HEK293 (cell line): ENCODE measurements at regions not wholly inside any gene's neighbourhood (a gene's known extent, or its start where the extent isn't known, plus 50 kb on each side); places are given as distances from the start of the nearest gene placed in this dataset.

Experiments used
- CTCF ChIA-PET: fragments of 350-600 bp; formaldehyde crosslinking; extraction: SDS; loops from one replicate; lab custom pipeline; 2021; ENCODE audit warnings: antibody characterized with exemption; lab: Yijun Ruan, JAX
- POLR2A ChIA-PET: fragments of 300-600 bp; formaldehyde crosslinking; extraction: SDS; loops from one replicate; lab custom pipeline; 2020; ENCODE audit warnings: antibody characterized with exemption, inconsistent platforms; lab: Yijun Ruan, JAX
- H3K27ac ChIP-seq: fragments of 200-500 bp; sonication (Bioruptor generic); 2 replicates; pipeline ENCODE4 v1.5.1; 2014; ENCODE audit warnings: low read depth, low read length, control low read depth, inconsistent platforms; ENCODE audit errors: extremely low read depth
- H3K36me3 ChIP-seq, 2 experiments: fragments of 200-500 bp in 1 of 2; sonication (Bioruptor generic) in 1 of 2; 1 replicate in 1 of 2; 2 replicates in 1 of 2; pipeline ENCODE4 v1.5.1; 2014 to 2017; ENCODE audit warnings: inconsistent platforms in 2 of 2, low read length in 2 of 2; ENCODE audit not compliant: control insufficient read depth in 2 of 2, insufficient read depth in 1 of 2
- H3K4me1 ChIP-seq: fragments of 200-500 bp; sonication (Bioruptor generic); 2 replicates; pipeline ENCODE4 v1.5.1; 2014; ENCODE audit warnings: mild to moderate bottlenecking, low read length, inconsistent platforms; ENCODE audit not compliant: control insufficient read depth, insufficient read depth
- H3K4me3 ChIP-seq: 2 replicates; pipeline ENCODE4 v1.5.1; 2011; ENCODE audit warnings: low read depth, mild to moderate bottlenecking, control low read depth, low read length, moderate library complexity
- H3K9me3 ChIP-seq: fragments of 200-500 bp; sonication (Bioruptor generic); 2 replicates; pipeline ENCODE4 v1.5.1; 2014; ENCODE audit warnings: low read depth, low read length, inconsistent platforms; ENCODE audit not compliant: control insufficient read depth, insufficient read depth
- BCL11A ChIP-seq: fragments of 450-650 bp; formaldehyde crosslinking; IDR thresholded peaks from 2 replicates; pipeline ENCODE4 v1.5.1; 2016; ENCODE audit warnings: low read depth, missing biosample characterization, missing genetic modification characterization
- HOXD13 ChIP-seq: sonication (generic); formaldehyde crosslinking; IDR thresholded peaks from 2 replicates; pipeline ENCODE4 v1.8.0; 2022; ENCODE audit warnings: missing genetic modification reagents, borderline replicate concordance
- KLF1 ChIP-seq: fragments of 450-650 bp; formaldehyde crosslinking; IDR thresholded peaks from 2 replicates; pipeline ENCODE4 v1.5.1; 2016; ENCODE audit warnings: missing biosample characterization, missing genetic modification characterization
- KLF9 ChIP-seq: fragments of 450-650 bp; formaldehyde crosslinking; IDR thresholded peaks from 2 replicates; pipeline ENCODE4 v1.5.1; 2016; ENCODE audit warnings: missing biosample characterization, missing genetic modification characterization, low read depth
- OVOL3 ChIP-seq: fragments of 450-650 bp; formaldehyde crosslinking; IDR thresholded peaks from 2 replicates; pipeline ENCODE4 v1.5.1; 2016; ENCODE audit warnings: missing biosample characterization, missing genetic modification characterization
- PRDM1 ChIP-seq: fragments of 450-650 bp; formaldehyde crosslinking; IDR thresholded peaks from 2 replicates; pipeline ENCODE4; 2016; ENCODE audit warnings: missing biosample characterization, missing genetic modification characterization
- REPIN1 ChIP-seq: fragments of 450-650 bp; formaldehyde crosslinking; IDR thresholded peaks from 2 replicates; pipeline ENCODE4 v1.5.1; 2017; ENCODE audit warnings: missing biosample characterization, missing genetic modification characterization, low read depth
- SCRT2 ChIP-seq: fragments of 450-650 bp; formaldehyde crosslinking; IDR thresholded peaks from 2 replicates; pipeline ENCODE4 v1.5.1; 2016; ENCODE audit warnings: missing biosample characterization, missing genetic modification characterization
- SETDB1 ChIP-seq: IDR thresholded peaks from one replicate; pipeline ENCODE4 v1.6.1; 2017; ENCODE audit warnings: mild to moderate bottlenecking, low read length, moderate library complexity, mixed read lengths; ENCODE audit not compliant: insufficient read length
- YY1 ChIP-seq: fragments of 450-650 bp; formaldehyde crosslinking; IDR thresholded peaks from 2 replicates; pipeline ENCODE4 v1.5.1; 2018; ENCODE audit warnings: missing biosample characterization, missing genetic modification characterization
- ZFP37 ChIP-seq: fragments of 450-650 bp; formaldehyde crosslinking; IDR thresholded peaks from 2 replicates; pipeline ENCODE4 v1.5.1; 2016; ENCODE audit warnings: missing biosample characterization, missing genetic modification characterization
- ZNF140 ChIP-seq: fragments of 450-650 bp; formaldehyde crosslinking; IDR thresholded peaks from 2 replicates; pipeline ENCODE4 v1.5.1; 2016; ENCODE audit warnings: missing biosample characterization, missing genetic modification characterization
- ZNF155 ChIP-seq: fragments of 450-650 bp; formaldehyde crosslinking; IDR thresholded peaks from 2 replicates; pipeline ENCODE4 v1.5.1; 2016; ENCODE audit warnings: missing biosample characterization, missing genetic modification characterization
- ZNF274 ChIP-seq, 2 experiments: fragments of 200-500 bp in 1 of 2; fragments of 450-650 bp in 1 of 2; sonication (Bioruptor generic) in 1 of 2; formaldehyde crosslinking in 1 of 2; IDR thresholded peaks; 2 replicates each; pipeline versions ENCODE4 v1.5.1 to v1.6.1; 2014 to 2016; ENCODE audit warnings: borderline replicate concordance in 1 of 2, inconsistent platforms in 1 of 2, low read length in 1 of 2, missing biosample characterization in 1 of 2, missing genetic modification characterization in 1 of 2
- ZNF394 ChIP-seq: fragments of 450-650 bp; formaldehyde crosslinking; IDR thresholded peaks from 2 replicates; pipeline ENCODE4 v1.5.1; 2016; ENCODE audit warnings: missing biosample characterization, missing genetic modification characterization, mild to moderate bottlenecking, moderate library complexity, borderline replicate concordance
- ZNF558 ChIP-seq: fragments of 450-650 bp; formaldehyde crosslinking; IDR thresholded peaks from 2 replicates; pipeline ENCODE4 v1.5.1; 2016; ENCODE audit warnings: missing biosample characterization, missing genetic modification characterization
- ZNF561 ChIP-seq: fragments of 450-650 bp; IDR thresholded peaks from 2 replicates; pipeline ENCODE4 v1.5.1; 2018; ENCODE audit warnings: missing biosample characterization, missing genetic modification characterization, borderline replicate concordance
- ZNF629 ChIP-seq: fragments of 450-650 bp; formaldehyde crosslinking; IDR thresholded peaks from 2 replicates; pipeline ENCODE4 v1.5.1; 2017; ENCODE audit warnings: missing biosample characterization, missing genetic modification characterization
- ZNF654 ChIP-seq: fragments of 450-650 bp; formaldehyde crosslinking; IDR thresholded peaks from 2 replicates; pipeline ENCODE4 v1.5.1; 2016; ENCODE audit warnings: low read depth, missing biosample characterization, missing genetic modification characterization
- ZNF660 ChIP-seq: fragments of 450-650 bp; IDR thresholded peaks from 2 replicates; pipeline ENCODE4 v1.5.1; 2018; ENCODE audit warnings: missing biosample characterization, mild to moderate bottlenecking, missing genetic modification characterization
- ZNF701 ChIP-seq: fragments of 450-650 bp; formaldehyde crosslinking; IDR thresholded peaks from 2 replicates; pipeline ENCODE4 v1.5.1; 2016; ENCODE audit warnings: missing biosample characterization, missing genetic modification characterization
- ZNF777 ChIP-seq: fragments of 450-650 bp; formaldehyde crosslinking; IDR thresholded peaks from 2 replicates; pipeline ENCODE4 v1.5.1; 2017; ENCODE audit warnings: missing biosample characterization, missing genetic modification characterization, borderline replicate concordance
- ZNF830 ChIP-seq: fragments of 450-650 bp; IDR thresholded peaks from 2 replicates; pipeline ENCODE4 v1.5.0; 2018; ENCODE audit warnings: missing biosample characterization, missing genetic modification characterization, low read depth, mild to moderate bottlenecking, moderate library complexity
- TF ChIP-seq, protein P1 (sequence below): fragments of 450-650 bp; formaldehyde crosslinking; IDR thresholded peaks from 2 replicates; pipeline ENCODE4 v1.5.1; 2016; ENCODE audit warnings: missing biosample characterization, missing genetic modification characterization
- TF ChIP-seq, protein P2 (sequence below): fragments of 450-650 bp; formaldehyde crosslinking; IDR thresholded peaks from 2 replicates; pipeline ENCODE4 v1.5.0; 2017; ENCODE audit warnings: missing biosample characterization, missing genetic modification characterization, borderline replicate concordance

DNA sequence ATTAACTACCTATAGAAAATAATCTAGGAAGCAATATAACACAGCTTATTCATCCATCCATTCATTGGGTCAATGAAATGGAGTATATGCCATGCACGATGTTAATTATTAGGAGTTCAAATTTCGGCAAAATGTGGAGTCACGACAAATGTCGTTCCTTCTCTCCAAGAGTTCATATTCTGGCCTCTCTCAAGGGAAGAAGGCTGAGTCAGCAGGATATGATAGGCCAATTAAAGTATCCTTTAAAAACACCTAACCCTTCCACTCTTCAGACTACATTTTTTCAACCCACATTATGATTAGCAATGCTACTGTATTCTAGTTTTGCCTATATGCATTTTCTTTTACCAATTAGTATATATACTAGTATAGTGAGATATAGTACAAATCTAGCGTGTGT, 163.1 kb downstream of the LARP7 start:
- CTCF ChIA-PET = interaction anchor here (1.2 kb wide), 2 partner anchors 35 to 139 kb away, joined by 3 read pairs; no protein-coding TSS in a partner anchor
- H3K9me3 ChIP-seq = no peaks in the 10 kb centered on the region
- POLR2A ChIA-PET = no interaction called here
- no peak overlapping the region for H3K4me3 ChIP-seq
- TF ChIP-seq BCL11A (tag by site-specific recombination) = no peak
- TF ChIP-seq OVOL3 (tag by site-specific recombination) = no peak
- TF ChIP-seq SETDB1 = no peak
- TF ChIP-seq ZFP37 = no peak
- TF ChIP-seq ZNF660 (tag by site-specific recombination) = no peak
- TF ChIP-seq, protein P1, sequence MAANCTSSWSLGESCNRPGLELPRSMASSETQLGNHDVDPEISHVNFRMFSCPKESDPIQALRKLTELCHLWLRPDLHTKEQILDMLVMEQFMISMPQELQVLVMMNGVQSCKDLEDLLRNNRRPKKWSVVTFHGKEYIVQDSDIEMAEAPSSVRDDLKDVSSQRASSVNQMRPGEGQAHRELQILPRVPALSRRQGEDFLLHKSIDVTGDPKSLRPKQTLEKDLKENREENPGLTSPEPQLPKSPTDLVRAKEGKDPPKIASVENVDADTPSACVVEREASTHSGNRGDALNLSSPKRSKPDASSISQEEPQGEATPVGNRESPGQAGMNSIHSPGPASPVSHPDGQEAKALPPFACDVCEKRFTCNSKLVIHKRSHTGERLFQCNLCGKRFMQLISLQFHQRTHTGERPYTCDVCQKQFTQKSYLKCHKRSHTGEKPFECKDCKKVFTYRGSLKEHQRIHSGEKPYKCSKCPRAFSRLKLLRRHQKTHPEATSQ (tag by site-specific recombination) = no peak
- TF ChIP-seq ZNF140 (tag by site-specific recombination) = no peak
- no peak for TF ChIP-seq ZNF394 (tag by site-specific recombination)
- TF ChIP-seq HOXD13 = no peak
- no peak for TF ChIP-seq ZNF701 (tag by site-specific recombination)
- no peak for TF ChIP-seq ZNF561 (tag by site-specific recombination)
- TF ChIP-seq, all 188 proteins: peak for 0
- Histone ChIP-seq H3K4me1 (no peaks in the 10 kb centered on the region), H3K27ac (no peak overlapping the region), H3K36me3 (no peaks in the 10 kb centered on the region)

DNA sequence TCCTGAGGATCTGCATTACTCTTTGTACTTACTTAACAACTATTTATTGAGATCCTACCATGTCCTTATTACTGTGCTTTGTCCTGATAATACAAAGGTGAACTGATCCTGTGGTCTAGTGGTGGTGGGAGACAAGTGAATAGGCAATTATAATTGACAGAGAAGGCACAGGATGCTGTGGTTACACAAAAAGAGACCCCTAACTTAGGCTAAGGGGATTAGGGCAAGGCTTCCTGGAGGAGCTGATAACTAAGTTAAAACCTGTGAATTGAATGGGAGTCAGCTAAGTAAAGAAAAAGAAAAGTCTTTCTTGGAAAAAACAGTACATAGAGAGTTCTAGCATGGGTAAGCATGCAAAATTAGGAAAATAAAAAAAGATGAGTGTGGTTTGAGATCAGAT, 164.4 kb downstream of the LARP7 start:
- TF ChIP-seq KLF9 (tag by site-specific recombination) (no peak), REPIN1 (tag by site-specific recombination) (no peak), ZNF274 (IDR thresholded peaks at IDR 0.05; ENCODE audit: low read length) (no peak), ZNF274 (tag by site-specific recombination; IDR thresholded peaks at IDR 0.05; ENCODE audit: borderline replicate concordance) (no peak), ZNF155 (tag by site-specific recombination) (no peak), ZNF830 (tag by site-specific recombination) (no peak), ZNF558 (no peak), KLF1 (tag by site-specific recombination) (no peak), YY1 (tag by site-specific recombination) (no peak), ZNF654 (tag by site-specific recombination) (no peak), SCRT2 (tag by site-specific recombination) (no peak), ZNF629 (tag by site-specific recombination) (no peak), ZNF777 (tag by site-specific recombination) (no peak), PRDM1 (tag by site-specific recombination) (no peak)
- TF ChIP-seq, protein P2, sequence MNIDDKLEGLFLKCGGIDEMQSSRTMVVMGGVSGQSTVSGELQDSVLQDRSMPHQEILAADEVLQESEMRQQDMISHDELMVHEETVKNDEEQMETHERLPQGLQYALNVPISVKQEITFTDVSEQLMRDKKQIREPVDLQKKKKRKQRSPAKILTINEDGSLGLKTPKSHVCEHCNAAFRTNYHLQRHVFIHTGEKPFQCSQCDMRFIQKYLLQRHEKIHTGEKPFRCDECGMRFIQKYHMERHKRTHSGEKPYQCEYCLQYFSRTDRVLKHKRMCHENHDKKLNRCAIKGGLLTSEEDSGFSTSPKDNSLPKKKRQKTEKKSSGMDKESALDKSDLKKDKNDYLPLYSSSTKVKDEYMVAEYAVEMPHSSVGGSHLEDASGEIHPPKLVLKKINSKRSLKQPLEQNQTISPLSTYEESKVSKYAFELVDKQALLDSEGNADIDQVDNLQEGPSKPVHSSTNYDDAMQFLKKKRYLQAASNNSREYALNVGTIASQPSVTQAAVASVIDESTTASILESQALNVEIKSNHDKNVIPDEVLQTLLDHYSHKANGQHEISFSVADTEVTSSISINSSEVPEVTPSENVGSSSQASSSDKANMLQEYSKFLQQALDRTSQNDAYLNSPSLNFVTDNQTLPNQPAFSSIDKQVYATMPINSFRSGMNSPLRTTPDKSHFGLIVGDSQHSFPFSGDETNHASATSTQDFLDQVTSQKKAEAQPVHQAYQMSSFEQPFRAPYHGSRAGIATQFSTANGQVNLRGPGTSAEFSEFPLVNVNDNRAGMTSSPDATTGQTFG (tag by site-specific recombination) = no peak
- Histone ChIP-seq H3K27ac (no peak overlapping the region), H3K4me1 (no peaks in the 10 kb centered on the region), H3K9me3 (no peaks in the 10 kb centered on the region), H3K4me3 (no peak overlapping the region), H3K36me3 (no peaks in the 10 kb centered on the region)
- ChIA-PET CTCF (interaction anchor here (0.6 to 1.2 kb wide), 3 partner anchors 138 to 1219 kb away, joined by 3 read pairs; no protein-coding TSS in a partner anchor), POLR2A (no interaction called here)
